ENCODE measurements at regions not wholly inside any gene's neighbourhood (a gene's known extent, or its start where the extent isn't known, plus 50 kb on each side); places are given as distances from the start of the nearest gene placed in this dataset.

- H4K91ac ChIP-seq (ENCODE audit: insufficient read length, low read depth, low read length), result no peak overlapping the region
- H3K23me2 ChIP-seq (ENCODE audit: insufficient read length, low read depth, low read length, poor library complexity, severe bottlenecking), result no peaks in the 10 kb centered on the region
- no peaks in the 10 kb centered on the region for H3K36me3 Mint-ChIP-seq (ENCODE audit: insufficient read depth in 1 of 3, low read depth in 3 of 3)
- H3K18ac ChIP-seq (ENCODE audit: insufficient read length, low read depth, low read length), result no peak overlapping the region
- no peak overlapping the region for H4K5ac ChIP-seq (ENCODE audit: insufficient read length, low read depth, low read length)
- no peak overlapping the region for H2AFZ ChIP-seq (ENCODE audit: low read length)
- no peaks in the 10 kb centered on the region for H3K9me3 Mint-ChIP-seq
- no peaks in the 10 kb centered on the region for H3K9me3 ChIP-seq (ENCODE audit: control insufficient read depth, low read depth, low read length)
- H3K27ac Mint-ChIP-seq, result no peak overlapping the region
- no peak for TF ChIP-seq CTCF (conservative IDR thresholded peaks at IDR 0.05)
- H4K20me1 ChIP-seq (ENCODE audit: control insufficient read depth, insufficient read depth, insufficient read length), result no peaks in the 10 kb centered on the region
- WGBS (ENCODE audit: extremely low coverage, insufficient read length, low lambda C conversion rate), result no CpG with 5 or more reads among the region's 4 CpGs
- no peak overlapping the region for H3K14ac ChIP-seq (ENCODE audit: insufficient read depth, low read length)
- no peak overlapping the region for H2BK12ac ChIP-seq (ENCODE audit: insufficient read length, low read depth, low read length)
- H3K4ac ChIP-seq (ENCODE audit: low read depth, low read length), result no peak overlapping the region
- H2AK5ac ChIP-seq (ENCODE audit: insufficient read length, low read length), result no peak overlapping the region
- H2BK15ac ChIP-seq (ENCODE audit: low read depth, low read length), result no peak overlapping the region
- H2BK120ac ChIP-seq (ENCODE audit: low read depth, low read length, poor library complexity, severe bottlenecking), result no peak overlapping the region
- H3K4me3 Mint-ChIP-seq, result no peak overlapping the region
- no peak overlapping the region for H3K56ac ChIP-seq (ENCODE audit: insufficient read length, low read depth, low read length)
- DNase-seq, result no peak
- no peak overlapping the region for H4K8ac ChIP-seq (replicated peaks; ENCODE audit: insufficient read length, low read depth, low read length)
- H3K4me1 Mint-ChIP-seq, result peaks cover 5 to 7% of the 10 kb centered on the region in 2 experiments; a peak in 2 of 4 replicates
- no peak overlapping the region for H3T11ph ChIP-seq (ENCODE audit: low read length)
- H3K27me3 Mint-ChIP-seq (ENCODE audit: low read depth), result peaks cover 4% of the 10 kb centered on the region; the same call in 1 of the 2 replicates
- H3K27ac ChIP-seq (ENCODE audit: insufficient read length, low read depth, low read length), result no peak overlapping the region
- H2BK5ac ChIP-seq (ENCODE audit: insufficient read length, low read length), result no peak overlapping the region
- no peak overlapping the region for H3K23ac ChIP-seq (ENCODE audit: insufficient read length, low read depth, low read length)
- H3K79me1 ChIP-seq (ENCODE audit: insufficient read depth, low read depth, low read length, poor library complexity, severe bottlenecking), result no peaks in the 10 kb centered on the region
- H3K27me3 ChIP-seq (ENCODE audit: insufficient read depth, low read length), result no peaks in the 10 kb centered on the region
- no peaks in the 10 kb centered on the region for H3K4me1 ChIP-seq (ENCODE audit: insufficient read depth, low read length)
- H2BK20ac ChIP-seq (ENCODE audit: low read depth, low read length, poor library complexity, severe bottlenecking), result no peak overlapping the region
- H3K4me2 ChIP-seq (ENCODE audit: insufficient read depth, insufficient read length, low read length), result no peak overlapping the region
- no peaks in the 10 kb centered on the region for H3K79me2 ChIP-seq (ENCODE audit: insufficient read depth, low read length)
- no peak overlapping the region for H3K9ac ChIP-seq (ENCODE audit: extremely low read depth, insufficient read length, low read length)
Measured at GRCh38 chr12:126807312-126807865, 1459.6 kb upstream of the TMEM132C start.

Data from H9 (cell line).